Adrenal gland (tissue), 5 donors: ENCODE measurements at regions not wholly inside any gene's neighbourhood (a gene's known extent, or its start where the extent isn't known, plus 50 kb on each side); places are given as distances from the start of the nearest gene placed in this dataset.

Experiments used
- CTCF ChIP-seq, 6 experiments: fragments of 450-650 bp in 4 of 6; fragments of 200-600 bp in 2 of 6; sonication (generic) in 1 of 6; IDR thresholded peaks; 1 replicate in 5 of 6; 2 replicates in 1 of 6; pipeline versions ENCODE4 v1.5.1 to v1.8.0; 2016 to 2021; ENCODE audit warnings: antibody characterized with exemption in 6 of 6, mild to moderate bottlenecking in 2 of 6, moderate library complexity in 1 of 6
- POLR2A ChIP-seq, 2 donors: fragments of 450-650 bp; IDR thresholded peaks; one replicate each; pipeline ENCODE4 v1.6.1; 2017; ENCODE audit warnings: antibody characterized with exemption in 2 of 2, mild to moderate bottlenecking in 2 of 2, moderate library complexity in 1 of 2
- donor health status: DM: no; HTN: no; CAD: no.

- TF ChIP-seq CTCF (IDR thresholded peaks at IDR 0.05) (no peak), POLR2A (IDR thresholded peaks at IDR 0.05) (no peak)
These were observed 393.1 kb upstream of the SOX9 start for GRCh38 chr17:71727723-71728122.
